HUDEP-2 (cell line): ENCODE measurements at regions not wholly inside any gene's neighbourhood (a gene's known extent, or its start where the extent isn't known, plus 50 kb on each side); places are given as distances from the start of the nearest gene placed in this dataset.
A peak's percentile ranks its signal among the peaks of the same experiment; 100 is the strongest.

Experiments used
- DNase-seq, 76 experiments: peaks; one replicate each; lab custom pipeline; 2025; ENCODE audit not compliant: unreplicated experiment in 76 of 76; lab: John Stamatoyannopoulos, UW

DNA sequence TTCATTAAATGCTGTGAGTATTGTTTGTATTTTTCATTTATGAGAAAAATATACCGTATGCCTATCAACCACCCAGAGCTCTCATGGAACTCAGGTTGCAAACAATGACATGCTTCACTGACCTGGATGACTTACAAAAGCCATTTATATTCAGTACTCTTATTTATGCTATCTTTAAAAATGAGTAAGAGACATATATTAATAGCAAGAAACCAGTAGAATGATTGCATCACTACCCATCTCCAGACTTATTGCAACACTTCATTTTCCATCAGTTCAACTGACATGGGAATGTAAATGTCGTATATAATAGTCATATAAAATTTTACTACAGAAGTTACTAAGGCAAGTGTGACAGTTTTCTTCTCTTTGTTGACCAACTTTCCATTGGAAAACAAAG is 69.1 kb downstream of the OTP start:
- DNase-seq: no peak

DNA sequence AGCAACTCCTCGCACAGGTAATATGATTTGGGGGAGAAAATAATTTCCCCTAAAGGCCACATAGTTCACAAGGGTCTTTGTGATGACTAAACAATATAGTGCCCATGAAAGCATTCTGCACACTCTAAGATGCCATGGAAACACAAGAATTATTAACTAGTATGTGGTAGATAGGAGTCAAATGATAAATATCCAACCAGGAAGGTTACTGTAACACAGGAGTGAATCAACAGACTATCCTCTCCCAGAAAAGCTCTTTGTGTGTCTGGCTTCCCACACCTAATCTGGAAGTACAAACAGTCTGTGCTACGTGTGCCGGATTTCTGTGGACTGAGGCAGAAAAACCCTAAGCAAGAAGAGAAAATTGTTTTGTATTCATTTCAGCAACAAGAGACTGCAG is 70.0 kb downstream of the OTP start:
- DNase-seq: no peak

DNA sequence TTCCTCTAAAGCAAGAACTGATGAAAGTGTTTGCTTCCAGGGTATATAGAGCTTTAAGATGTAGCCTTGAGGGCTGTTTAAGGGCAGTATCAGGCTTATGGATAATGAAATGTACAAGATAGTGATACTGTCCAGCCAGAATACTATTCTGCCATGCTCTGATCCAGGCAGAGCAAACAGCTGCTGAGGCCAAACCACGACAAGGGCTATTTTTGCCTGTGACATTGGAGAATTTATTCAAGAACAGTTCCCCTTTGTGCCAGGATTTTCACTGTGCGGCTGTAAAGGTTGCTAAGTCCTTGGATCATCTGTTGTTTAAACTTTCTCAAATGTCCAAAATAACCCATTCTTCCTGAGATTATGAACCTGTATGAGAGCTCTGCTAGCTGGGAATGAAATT is 70.4 kb downstream of the OTP start:
- no peak for DNase-seq

DNA sequence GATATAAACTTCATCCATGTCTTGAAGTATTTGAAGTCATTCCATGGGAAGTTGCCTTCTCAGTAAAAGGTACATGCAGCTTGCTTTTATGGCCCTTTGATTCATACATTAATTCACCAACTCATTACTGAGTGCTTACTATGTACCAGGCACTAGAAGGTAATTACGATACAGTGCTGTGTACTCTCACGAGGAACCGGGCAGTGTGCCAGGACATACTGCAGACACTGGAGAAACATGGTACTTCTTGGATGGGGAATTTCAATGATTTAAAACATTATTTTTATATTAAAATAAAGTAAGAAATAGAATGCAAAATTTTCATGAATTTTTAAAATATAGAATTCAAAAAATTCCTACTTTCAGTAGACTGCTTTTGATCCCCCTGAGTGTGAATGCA is 71.4 kb upstream of the WDR41 start:
- DNase-seq: no peak

DNA sequence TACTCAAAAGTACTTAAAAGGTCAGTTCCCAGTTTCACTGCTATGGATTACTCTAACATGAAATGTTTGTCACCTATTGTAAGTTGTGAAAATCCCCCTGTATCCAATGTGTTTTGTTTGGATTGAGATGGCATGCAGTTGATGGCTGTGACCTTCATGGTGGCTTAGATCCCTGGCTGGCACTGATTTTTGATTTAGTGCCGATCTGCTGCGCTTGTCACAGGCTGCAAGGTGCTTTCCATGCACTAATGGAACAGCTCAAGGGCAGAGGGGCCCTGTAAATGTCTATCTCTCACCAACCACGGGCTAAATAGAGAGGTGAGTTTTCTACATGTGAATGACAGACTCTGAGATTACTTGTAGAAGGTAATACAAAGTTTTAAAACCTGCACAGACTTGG is 69.8 kb upstream of the WDR41 start:
- peak in 1 of 76 experiments; percentile 1 for DNase-seq

DNA sequence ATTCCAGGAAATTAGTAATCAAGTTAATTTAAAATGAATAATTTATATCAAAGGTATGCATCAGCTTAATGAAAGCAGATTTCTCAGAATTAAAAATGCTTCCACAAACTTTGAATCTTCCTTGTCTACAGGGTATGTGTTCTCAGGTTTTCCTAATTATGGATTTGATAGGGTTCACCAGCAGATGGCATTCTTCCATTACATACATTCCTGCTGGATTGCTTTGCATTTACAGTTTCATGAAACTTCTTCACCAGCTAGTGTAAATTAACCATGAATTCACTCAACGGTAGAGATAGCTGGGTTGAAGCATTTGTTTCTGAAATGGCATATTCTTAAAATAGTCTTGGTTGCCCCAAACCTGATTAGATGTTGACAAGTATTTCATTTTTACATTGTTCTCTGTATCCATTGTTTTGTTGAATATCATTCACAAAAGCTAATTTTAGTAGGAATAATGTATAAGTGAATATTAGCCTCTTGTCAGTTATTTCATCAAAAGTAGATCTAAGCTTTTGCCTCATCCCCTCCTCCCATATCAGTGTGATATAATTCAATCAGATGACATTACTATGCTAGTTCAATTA is 68.7 kb upstream of the WDR41 start:
- peak in 15 of 76 experiments; percentile 1 to 36 (median 8) for DNase-seq

DNA sequence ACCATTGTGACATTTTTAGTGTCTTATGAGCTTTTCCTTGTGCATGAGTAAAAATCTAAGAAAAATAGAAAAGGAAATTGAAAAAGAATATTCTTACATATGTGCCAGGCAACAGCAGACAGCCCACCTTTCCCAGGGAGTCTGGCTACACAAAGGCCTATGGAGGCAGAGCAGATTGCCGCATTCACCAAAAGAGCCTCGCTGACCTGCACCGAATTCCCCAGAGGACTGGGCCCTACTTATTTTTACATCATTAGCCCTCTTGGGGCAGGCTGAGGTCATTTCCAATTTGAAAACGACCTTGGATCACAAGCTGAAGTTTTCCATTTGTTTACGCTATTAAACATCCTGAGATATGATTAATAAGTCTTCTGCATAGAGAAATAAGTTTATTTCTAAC is 66.2 kb upstream of the WDR41 start:
- no peak for DNase-seq

DNA sequence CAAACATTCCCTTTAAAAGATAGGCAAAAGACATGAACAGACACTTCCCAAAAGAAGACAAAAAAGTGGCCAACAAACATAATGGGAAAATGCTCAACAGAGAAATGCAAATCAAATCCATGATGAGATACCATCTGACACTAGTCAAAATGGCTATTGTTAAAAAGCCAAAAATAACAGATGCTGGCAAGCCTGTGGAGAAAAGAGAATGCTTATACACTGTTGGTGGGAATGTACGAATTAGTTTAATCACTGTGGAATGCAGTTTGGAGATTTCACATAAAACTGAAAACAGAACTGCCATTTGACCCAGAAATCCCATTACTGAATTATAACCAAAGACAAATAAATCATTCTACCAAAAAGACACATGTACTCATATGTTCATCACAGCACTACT is 58.3 kb upstream of the WDR41 start:
- DNase-seq: no peak

DNA sequence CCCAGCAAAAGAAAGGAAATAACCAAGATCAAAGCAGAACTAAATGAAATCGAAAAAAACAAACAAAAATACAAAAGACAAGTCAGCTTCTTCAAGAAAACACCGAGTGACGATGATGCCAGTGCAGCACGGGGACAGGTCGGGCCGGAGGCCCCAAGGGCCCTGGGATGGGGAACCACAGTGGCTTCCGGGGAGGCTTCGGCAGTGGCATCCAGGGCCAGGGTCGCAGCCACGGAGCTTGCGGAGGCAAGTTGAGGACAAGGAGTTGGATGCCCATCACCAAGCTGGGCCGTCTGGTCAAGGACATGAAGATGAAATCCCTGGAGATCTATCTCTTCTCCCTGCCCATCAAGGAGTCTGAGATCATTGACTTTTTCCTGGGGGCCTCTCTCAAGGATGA is 53.2 kb upstream of the WDR41 start:
- no peak for DNase-seq
